Tibial nerve (tissue), 4 donors: ENCODE measurements at regions not wholly inside any gene's neighbourhood (a gene's known extent, or its start where the extent isn't known, plus 50 kb on each side); places are given as distances from the start of the nearest gene placed in this dataset.

Experiments used
- EP300 ChIP-seq, 2 donors: sonication (generic); formaldehyde crosslinking; IDR thresholded peaks; one replicate each; pipeline ENCODE4 v1.6.1; 2017; ENCODE audit warnings: antibody characterized with exemption in 2 of 2, mild to moderate bottlenecking in 1 of 2
- POLR2A ChIP-seq, 2 donors: fragments of 450-650 bp; IDR thresholded peaks; one replicate each; pipeline ENCODE4 v1.6.1; 2017; ENCODE audit warnings: antibody characterized with exemption in 2 of 2, mild to moderate bottlenecking in 2 of 2, moderate library complexity in 2 of 2
- TF ChIP-seq, protein P1 (sequence below), 5 experiments: fragments of 200-600 bp in 3 of 5; fragments of 450-650 bp in 2 of 5; sonication (generic) in 3 of 5; IDR thresholded peaks; one replicate each; pipeline ENCODE4 v1.5.1; 2016 to 2019; ENCODE audit warnings: antibody characterized with exemption in 5 of 5, mild to moderate bottlenecking in 3 of 5, moderate library complexity in 2 of 5

DNA sequence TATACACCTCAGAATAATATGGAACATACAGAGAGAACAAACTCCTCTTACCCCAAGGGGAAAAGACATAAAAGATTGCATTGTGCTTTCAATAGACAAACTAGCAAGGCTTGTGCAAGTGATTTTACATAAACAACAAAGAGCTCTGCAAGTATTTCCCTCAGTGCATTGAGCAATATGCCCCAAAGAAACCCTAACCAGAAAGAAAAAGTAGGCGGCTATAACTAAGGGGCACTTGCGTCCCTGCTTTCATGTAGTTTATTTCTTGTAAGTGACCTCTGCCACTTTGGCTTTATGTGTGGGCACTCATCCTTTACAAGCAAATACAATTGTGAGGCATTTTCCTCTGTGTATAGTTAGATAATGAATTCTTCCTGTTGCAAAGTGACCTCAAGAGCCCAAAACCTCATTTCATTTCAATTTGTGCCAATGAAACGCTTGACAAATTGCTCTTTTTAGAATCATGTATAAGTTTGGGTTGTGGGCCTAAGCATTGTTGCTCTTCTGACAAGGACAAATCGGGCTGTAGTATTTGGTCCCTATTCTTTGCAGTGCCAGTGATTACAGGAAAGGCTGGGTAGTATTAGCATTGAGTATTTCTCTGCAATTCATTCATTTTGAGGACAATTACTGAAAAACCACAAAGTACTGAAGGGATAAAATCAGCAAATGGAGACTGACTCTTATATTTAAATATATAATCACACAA, 282.2 kb downstream of the DTWD2 start:
- TF ChIP-seq, protein P1, sequence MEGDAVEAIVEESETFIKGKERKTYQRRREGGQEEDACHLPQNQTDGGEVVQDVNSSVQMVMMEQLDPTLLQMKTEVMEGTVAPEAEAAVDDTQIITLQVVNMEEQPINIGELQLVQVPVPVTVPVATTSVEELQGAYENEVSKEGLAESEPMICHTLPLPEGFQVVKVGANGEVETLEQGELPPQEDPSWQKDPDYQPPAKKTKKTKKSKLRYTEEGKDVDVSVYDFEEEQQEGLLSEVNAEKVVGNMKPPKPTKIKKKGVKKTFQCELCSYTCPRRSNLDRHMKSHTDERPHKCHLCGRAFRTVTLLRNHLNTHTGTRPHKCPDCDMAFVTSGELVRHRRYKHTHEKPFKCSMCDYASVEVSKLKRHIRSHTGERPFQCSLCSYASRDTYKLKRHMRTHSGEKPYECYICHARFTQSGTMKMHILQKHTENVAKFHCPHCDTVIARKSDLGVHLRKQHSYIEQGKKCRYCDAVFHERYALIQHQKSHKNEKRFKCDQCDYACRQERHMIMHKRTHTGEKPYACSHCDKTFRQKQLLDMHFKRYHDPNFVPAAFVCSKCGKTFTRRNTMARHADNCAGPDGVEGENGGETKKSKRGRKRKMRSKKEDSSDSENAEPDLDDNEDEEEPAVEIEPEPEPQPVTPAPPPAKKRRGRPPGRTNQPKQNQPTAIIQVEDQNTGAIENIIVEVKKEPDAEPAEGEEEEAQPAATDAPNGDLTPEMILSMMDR (IDR thresholded peaks at IDR 0.05): no peak
- TF ChIP-seq EP300 (IDR thresholded peaks at IDR 0.05): peak in 1 of 2 donors; percentile 72
- no peak for TF ChIP-seq POLR2A (IDR thresholded peaks at IDR 0.05)
